Fibroblast of lung (primary cell): ENCODE measurements at regions not wholly inside any gene's neighbourhood (a gene's known extent, or its start where the extent isn't known, plus 50 kb on each side); places are given as distances from the start of the nearest gene placed in this dataset.

Experiments used
- CTCF ChIP-seq, 2 donors: IDR thresholded peaks in 1 of 2; conservative IDR thresholded peaks in 1 of 2; 1 replicate in 1 of 2; 2 replicates in 1 of 2; pipeline ENCODE4 v1.5.1; 2011 to 2012; ENCODE audit warnings: low read length in 2 of 2, control low read depth in 1 of 2, inconsistent platforms in 1 of 2, low read depth in 1 of 2, mild to moderate bottlenecking in 1 of 2
- EZH2 ChIP-seq: IDR thresholded peaks from 2 replicates; pipeline ENCODE4 v1.5.1; 2012; ENCODE audit warnings: low read length, control low read depth, mild to moderate bottlenecking; ENCODE audit errors: missing control alignments

DNA sequence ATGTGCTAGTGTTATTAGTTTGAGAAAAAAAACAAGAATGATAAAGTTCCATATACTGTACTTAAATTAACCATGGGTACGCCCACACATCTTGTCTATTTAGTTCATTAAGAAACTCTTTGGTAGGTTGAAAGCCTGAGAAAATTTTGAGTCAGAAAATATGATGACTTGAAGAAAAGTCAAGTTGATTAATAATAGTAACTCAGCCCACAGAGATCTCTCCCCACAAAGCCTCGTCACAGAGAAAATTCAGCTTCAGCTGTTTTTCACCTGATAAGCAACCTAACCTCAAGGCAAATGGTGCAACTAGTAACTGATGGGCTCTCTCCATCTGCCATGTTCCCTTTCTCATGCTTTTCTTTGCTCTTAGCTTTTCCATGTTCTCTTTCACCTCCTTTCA is 1021.6 kb downstream of the GATA3 start:
- TF ChIP-seq CTCF (conservative IDR thresholded peaks at IDR 0.05 in 1 of 2, IDR thresholded peaks at IDR 0.05 in 1 of 2; ENCODE audit: low read depth in 1 of 2, low read length in 2 of 2) (no peak), EZH2 (no peak)
